ENCODE measurements at regions not wholly inside any gene's neighbourhood (a gene's known extent, or its start where the extent isn't known, plus 50 kb on each side); places are given as distances from the start of the nearest gene placed in this dataset.
A peak's percentile ranks its signal among the peaks of the same experiment; 100 is the strongest.
"Not testable (repeated sequence)": the region's sequence is repeated elsewhere in the genome, so short reads cannot be mapped to it uniquely, and the experiment has no call there.

DNA sequence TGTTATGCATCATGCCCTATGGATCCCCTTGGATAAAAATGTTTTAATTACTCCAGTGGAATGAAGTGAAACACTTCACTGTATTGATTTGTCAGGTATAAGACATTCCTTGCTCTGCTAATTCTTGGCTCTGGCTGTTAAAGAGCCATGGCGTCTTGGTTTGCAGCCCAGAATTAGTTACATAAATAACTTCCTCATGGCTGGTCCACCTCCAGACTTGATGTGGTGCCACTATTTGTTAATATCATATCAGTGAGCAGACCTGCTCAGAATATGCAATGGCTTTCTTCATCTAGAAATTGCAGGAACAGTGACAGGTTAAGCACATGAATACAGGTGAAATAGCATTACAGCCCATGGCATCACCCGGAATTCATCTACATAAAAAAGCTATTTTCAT, 446.9 kb upstream of the GRIN3A start:
- H3K27ac ChIP-seq: peak overlapping the region; percentile 46; the same call in 1 of the 2 replicates

DNA sequence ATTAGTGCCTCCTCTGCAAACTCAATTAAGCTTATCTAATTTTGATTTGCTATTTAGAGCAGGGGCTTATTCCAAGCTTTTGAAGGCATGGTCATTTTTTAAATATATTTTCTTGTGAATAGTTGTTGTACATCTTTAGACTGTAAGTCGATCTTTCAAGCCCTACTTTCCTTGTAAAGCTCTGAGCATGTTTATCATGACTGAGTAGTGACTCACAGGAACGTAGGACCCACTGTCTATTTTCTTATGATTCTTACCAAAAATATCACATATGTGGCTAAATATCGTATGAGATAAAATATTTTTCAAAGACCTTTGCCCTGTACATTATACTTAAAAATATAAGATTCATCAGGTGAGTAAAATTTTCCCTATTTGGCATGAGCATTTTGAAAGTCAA, 440.4 kb upstream of the GRIN3A start:
- TF ChIP-seq, protein P1, sequence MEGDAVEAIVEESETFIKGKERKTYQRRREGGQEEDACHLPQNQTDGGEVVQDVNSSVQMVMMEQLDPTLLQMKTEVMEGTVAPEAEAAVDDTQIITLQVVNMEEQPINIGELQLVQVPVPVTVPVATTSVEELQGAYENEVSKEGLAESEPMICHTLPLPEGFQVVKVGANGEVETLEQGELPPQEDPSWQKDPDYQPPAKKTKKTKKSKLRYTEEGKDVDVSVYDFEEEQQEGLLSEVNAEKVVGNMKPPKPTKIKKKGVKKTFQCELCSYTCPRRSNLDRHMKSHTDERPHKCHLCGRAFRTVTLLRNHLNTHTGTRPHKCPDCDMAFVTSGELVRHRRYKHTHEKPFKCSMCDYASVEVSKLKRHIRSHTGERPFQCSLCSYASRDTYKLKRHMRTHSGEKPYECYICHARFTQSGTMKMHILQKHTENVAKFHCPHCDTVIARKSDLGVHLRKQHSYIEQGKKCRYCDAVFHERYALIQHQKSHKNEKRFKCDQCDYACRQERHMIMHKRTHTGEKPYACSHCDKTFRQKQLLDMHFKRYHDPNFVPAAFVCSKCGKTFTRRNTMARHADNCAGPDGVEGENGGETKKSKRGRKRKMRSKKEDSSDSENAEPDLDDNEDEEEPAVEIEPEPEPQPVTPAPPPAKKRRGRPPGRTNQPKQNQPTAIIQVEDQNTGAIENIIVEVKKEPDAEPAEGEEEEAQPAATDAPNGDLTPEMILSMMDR (conservative IDR thresholded peaks at IDR 0.05): no peak
- no peak for TF ChIP-seq ZFX (IDR thresholded peaks at IDR 0.05)
- H3K27ac ChIP-seq: no peak overlapping the region

More for the DNA sequence above, 446.9 kb upstream of the GRIN3A start:
- TF ChIP-seq, protein P1 (conservative IDR thresholded peaks at IDR 0.05): no peak
- TF ChIP-seq ZFX (IDR thresholded peaks at IDR 0.05): no peak

DNA sequence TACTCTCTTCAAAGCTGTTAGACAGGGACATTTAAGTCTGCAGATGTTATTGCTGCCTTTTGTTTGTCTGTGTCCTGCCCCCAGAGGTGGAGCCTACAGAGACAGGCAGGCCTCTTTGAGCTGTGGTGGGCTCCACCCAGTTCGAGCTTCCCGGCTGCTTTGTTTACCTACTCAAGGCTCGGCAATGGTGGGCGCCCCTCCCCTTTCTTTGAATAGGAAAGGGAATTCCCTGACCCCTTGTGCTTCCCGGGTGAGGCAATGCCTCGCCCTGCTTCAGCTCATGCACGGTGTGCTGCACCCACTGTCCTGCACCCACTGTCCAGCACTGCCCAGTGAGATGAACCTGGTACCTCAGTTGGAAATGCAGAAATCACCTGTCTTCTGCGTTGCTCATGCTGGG, 435.8 kb upstream of the GRIN3A start:
- H3K27ac ChIP-seq: not testable (repeated sequence)

DNA sequence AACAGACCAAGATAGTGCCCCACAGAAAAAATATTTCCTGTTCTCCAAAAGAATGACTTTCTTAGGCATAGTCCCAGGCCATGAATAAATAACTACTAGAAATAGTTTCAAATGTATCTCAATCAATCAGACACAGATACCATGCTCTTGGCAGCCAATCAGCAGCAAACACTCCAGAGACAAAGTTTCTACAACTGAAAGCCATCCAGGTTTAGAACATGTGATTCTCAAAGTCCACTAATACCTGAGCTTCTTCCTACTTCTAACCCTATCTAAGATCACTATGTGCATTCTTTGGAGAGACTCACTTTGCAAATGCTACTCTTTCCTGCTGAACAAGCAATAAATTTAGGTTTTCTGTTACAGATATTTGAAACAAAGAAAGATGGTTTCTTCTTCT, 425.8 kb upstream of the GRIN3A start:
- no peak for TF ChIP-seq ZFX (IDR thresholded peaks at IDR 0.05)
- TF ChIP-seq, protein P1 (conservative IDR thresholded peaks at IDR 0.05): no peak
- no peak overlapping the region for H3K27ac ChIP-seq

DNA sequence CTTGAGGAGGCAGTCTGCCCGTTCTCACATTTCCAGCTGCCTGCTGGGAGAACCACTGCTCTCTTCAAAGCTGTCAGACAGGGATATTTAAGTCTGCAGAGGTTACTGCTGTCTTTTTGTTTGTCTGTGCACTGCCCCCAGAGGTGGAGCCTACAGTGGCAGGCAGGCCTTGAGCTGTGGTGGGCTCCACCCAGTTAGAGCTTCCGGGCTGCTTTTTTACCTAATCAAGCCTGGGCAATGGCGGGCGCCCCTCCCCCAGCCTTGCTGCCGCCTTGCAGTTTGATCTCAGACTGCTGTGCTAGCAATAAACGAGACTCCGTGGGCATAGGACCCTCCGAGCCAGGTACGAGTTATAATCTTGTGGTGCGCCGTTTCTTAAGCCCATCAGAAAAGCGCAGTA, 414.6 kb upstream of the GRIN3A start:
- not testable (repeated sequence) for H3K27ac ChIP-seq

DNA sequence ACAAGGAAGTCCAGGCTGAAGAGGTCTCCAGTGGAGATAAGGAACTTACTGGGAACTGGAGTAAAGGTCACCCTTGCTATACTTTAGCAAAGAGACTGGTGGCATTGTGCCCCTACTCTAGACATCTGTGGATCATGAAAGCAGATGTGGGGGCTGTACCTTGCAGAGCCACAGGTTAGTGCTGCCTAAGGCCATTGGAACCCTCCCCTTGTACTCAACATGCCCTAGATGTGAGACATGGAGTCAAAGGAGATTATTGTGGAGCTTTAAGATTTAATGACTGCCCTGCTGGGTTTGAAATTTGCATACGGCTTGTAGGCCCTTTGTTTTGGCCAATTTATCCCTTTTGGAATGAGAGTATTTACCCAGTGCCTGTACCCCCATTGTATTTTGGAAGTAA, 397.3 kb upstream of the GRIN3A start:
- no peak overlapping the region; the same call in 1 of the 2 replicates for H3K27ac ChIP-seq

DNA sequence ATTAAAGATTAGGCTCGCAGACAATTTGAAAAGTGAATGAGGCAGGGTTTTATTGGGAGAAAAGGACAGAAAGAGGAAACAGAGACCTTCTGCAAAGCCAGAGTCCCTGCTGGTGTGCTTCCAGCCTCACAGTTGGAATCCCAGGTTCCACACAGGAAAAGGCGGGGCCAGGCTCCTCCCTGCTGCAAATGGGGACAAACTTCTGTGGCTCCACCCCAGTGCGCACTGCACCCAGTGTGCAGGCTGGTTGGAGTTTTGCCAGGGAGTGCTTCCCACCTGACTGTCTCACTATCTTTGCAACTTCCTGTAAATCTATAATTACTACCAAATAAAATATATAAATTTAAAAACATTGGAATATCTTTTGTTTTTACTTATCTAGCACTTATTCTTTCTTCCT, 386.0 kb upstream of the GRIN3A start:
- TF ChIP-seq, protein P1 (conservative IDR thresholded peaks at IDR 0.05): no peak
- TF ChIP-seq ZFX (IDR thresholded peaks at IDR 0.05): no peak
- no peak overlapping the region for H3K27ac ChIP-seq

More for the DNA sequence above, 397.3 kb upstream of the GRIN3A start:
- no peak for TF ChIP-seq ZFX (IDR thresholded peaks at IDR 0.05)
- TF ChIP-seq, protein P1 (conservative IDR thresholded peaks at IDR 0.05): no peak

DNA sequence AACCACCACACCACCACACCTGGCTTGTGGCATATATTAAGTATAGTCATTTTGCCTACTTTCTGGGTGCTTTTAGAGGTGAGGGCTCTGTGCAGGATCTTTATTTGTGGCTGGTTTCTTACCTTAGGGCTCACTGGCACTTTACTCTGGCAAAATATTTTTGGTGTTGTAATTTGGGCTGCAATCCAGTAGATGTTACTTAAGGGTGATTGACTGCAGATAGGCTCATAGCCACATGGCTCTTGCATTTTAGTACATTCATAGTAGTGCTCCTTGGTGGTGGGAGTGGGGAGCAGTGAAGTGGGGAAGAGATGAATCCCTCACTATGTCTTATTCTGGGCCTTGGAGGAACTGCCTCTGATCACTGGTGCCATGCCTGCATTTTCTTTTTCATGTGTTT, 376.1 kb upstream of the GRIN3A start:
- TF ChIP-seq ZFX (IDR thresholded peaks at IDR 0.05): no peak
- TF ChIP-seq, protein P1 (conservative IDR thresholded peaks at IDR 0.05): no peak

DNA sequence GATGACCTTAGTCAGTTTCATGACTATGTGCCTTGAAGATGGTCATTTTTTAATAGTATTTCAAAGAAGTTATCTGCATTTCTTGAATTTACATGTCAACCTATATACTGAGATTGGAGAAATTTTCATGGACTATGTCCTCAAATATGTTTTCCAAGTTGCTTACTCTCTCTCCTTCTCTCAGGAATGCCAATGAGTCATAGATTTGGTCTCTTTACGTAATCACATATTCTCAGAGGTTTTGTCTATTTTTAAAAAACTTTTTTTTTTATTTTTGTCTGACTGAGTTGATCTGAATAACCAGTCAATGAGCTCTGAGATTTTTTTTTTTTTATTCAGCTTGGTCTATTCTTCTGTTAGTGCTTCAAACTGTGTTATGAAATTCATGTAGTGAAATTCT, 374.7 kb upstream of the GRIN3A start:
- H3K27ac ChIP-seq: no peak overlapping the region
- TF ChIP-seq ZFX (IDR thresholded peaks at IDR 0.05): no peak

More for the DNA sequence above, 376.1 kb upstream of the GRIN3A start:
- H3K27ac ChIP-seq: no peak overlapping the region

Data from C4-2B (cell line).